SK-N-SH treated with all-trans-retinoic acid at 6 μM for 48 hours (cell line): ENCODE measurements at regions not wholly inside any gene's neighbourhood (a gene's known extent, or its start where the extent isn't known, plus 50 kb on each side); places are given as distances from the start of the nearest gene placed in this dataset.

Experiments used
- ARNTL ChIP-seq: fragments of 450-650 bp; formaldehyde crosslinking; IDR thresholded peaks from 2 replicates; pipeline ENCODE4 v1.5.0; 2020; ENCODE audit warnings: low read depth, mild to moderate bottlenecking, moderate library complexity, borderline replicate concordance
- PATZ1 ChIP-seq: fragments of 250-450 bp; sonication (Bioruptor Pico); IDR thresholded peaks from 2 replicates; pipeline ENCODE4 v1.8.0; 2020; ENCODE audit warnings: mild to moderate bottlenecking, moderate library complexity, borderline replicate concordance
- ZFP30 ChIP-seq: fragments of 450-650 bp; formaldehyde crosslinking; IDR thresholded peaks from 2 replicates; pipeline ENCODE4 v1.5.0; 2022; ENCODE audit warnings: mild to moderate bottlenecking, moderate library complexity

- no peak for TF ChIP-seq ARNTL (CRISPR knock-in tag)
- no peak for TF ChIP-seq ZFP30 (CRISPR knock-in tag)
- TF ChIP-seq PATZ1 (CRISPR knock-in tag): no peak
Observed at GRCh38 chr5:91474201-91474600, 91.1 kb upstream of the ARRDC3 start.
